Mesendoderm (in vitro differentiated cells): ENCODE measurements at regions not wholly inside any gene's neighbourhood (a gene's known extent, or its start where the extent isn't known, plus 50 kb on each side); places are given as distances from the start of the nearest gene placed in this dataset.

Source experiments
- DNase-seq: peaks from one replicate; pipeline ENCODE4 v3.0.0; 2013
- H2AK5ac ChIP-seq: 2 replicates; pipeline ENCODE4 v1.6.1; 2013; ENCODE audit warnings: low read length, inconsistent platforms
- H2BK120ac ChIP-seq: 2 replicates; pipeline ENCODE4 v1.6.1; 2013; ENCODE audit warnings: low read depth, mild to moderate bottlenecking, low read length, moderate library complexity, mixed read lengths
- H2BK15ac ChIP-seq: replicated peaks from 2 replicates; pipeline ENCODE4 v1.6.1; 2013; ENCODE audit warnings: low read depth, mild to moderate bottlenecking, moderate library complexity
- H2BK5ac ChIP-seq: 2 replicates; pipeline ENCODE4 v1.6.1; 2013; ENCODE audit warnings: low read length, inconsistent platforms
- H3K18ac ChIP-seq: 2 replicates; pipeline ENCODE4 v1.6.1; 2013; ENCODE audit warnings: mild to moderate bottlenecking, low read length, mixed read lengths
- H3K23ac ChIP-seq: one replicate; pipeline ENCODE4 v1.6.1; 2013; ENCODE audit warnings: low read length
- H3K27ac ChIP-seq: 2 replicates; pipeline ENCODE4 v1.5.1; 2013; ENCODE audit warnings: low read depth, mild to moderate bottlenecking, inconsistent platforms, low read length, moderate library complexity
- H3K27me3 ChIP-seq: 2 replicates; pipeline ENCODE4 v1.6.1; 2013; ENCODE audit warnings: low read length, control low read depth, mild to moderate bottlenecking, inconsistent platforms; ENCODE audit not compliant: insufficient read depth, poor library complexity
- H3K36me3 ChIP-seq: 2 replicates; pipeline ENCODE4 v1.6.1; 2013; ENCODE audit warnings: low read length, inconsistent platforms; ENCODE audit not compliant: control insufficient read depth, insufficient read depth
- H3K4ac ChIP-seq: one replicate; pipeline ENCODE4 v1.6.1; 2013; ENCODE audit warnings: low read depth, mild to moderate bottlenecking, low read length, moderate library complexity
- H3K4me1 ChIP-seq: 2 replicates; pipeline ENCODE4 v1.6.1; 2013; ENCODE audit warnings: low read depth, low read length, inconsistent platforms; ENCODE audit not compliant: control insufficient read depth
- H3K4me2 ChIP-seq: 2 replicates; pipeline ENCODE4 v1.6.1; 2013; ENCODE audit warnings: low read length
- H3K4me3 ChIP-seq: 2 replicates; pipeline ENCODE4 v1.5.1; 2013; ENCODE audit warnings: mild to moderate bottlenecking, low read length
- H3K56ac ChIP-seq: one replicate; pipeline ENCODE4 v1.6.1; 2013; ENCODE audit warnings: low read length
- H3K79me1 ChIP-seq: 2 replicates; pipeline ENCODE4 v1.6.1; 2013; ENCODE audit warnings: low read length, inconsistent platforms
- H3K79me2 ChIP-seq: 2 replicates; pipeline ENCODE4 v1.6.1; 2013; ENCODE audit warnings: mild to moderate bottlenecking, low read length; ENCODE audit not compliant: control insufficient read depth, insufficient read depth
- H3K9ac ChIP-seq: 2 replicates; pipeline ENCODE4 v1.6.1; 2013; ENCODE audit warnings: low read length, inconsistent platforms
- H4K5ac ChIP-seq: one replicate; pipeline ENCODE4 v1.6.1; 2013; ENCODE audit warnings: low read length
- H4K8ac ChIP-seq: one replicate; pipeline ENCODE4 v1.6.1; 2013; ENCODE audit warnings: low read depth, mild to moderate bottlenecking, control low read depth, low read length, moderate library complexity
- WGBS: extraction: QIAGEN DNeasy Blood & Tissue Kit; methylation state at CpG from one replicate; pipeline ENCODE4 v1.1.7; 2013; ENCODE audit warnings: low lambda C conversion rate, missing lambda C conversion rate; ENCODE audit not compliant: insufficient coverage; ENCODE audit errors: extremely low coverage; 5-methylcytosine and 5-hydroxymethylcytosine counted together

GRCh38 chr4:11908712-11909111 is 480.0 kb upstream of the HS3ST1 start:
- no peak overlapping the region for H3K4ac ChIP-seq
- H3K4me2 ChIP-seq = no peak overlapping the region
- H3K79me1 ChIP-seq = no peaks in the 10 kb centered on the region
- WGBS = no CpG with 5 or more reads among the region's 4 CpGs
- H3K4me1 ChIP-seq = no peaks in the 10 kb centered on the region
- peak overlapping the region; percentile 14 for H2BK120ac ChIP-seq
- H2BK5ac ChIP-seq = no peak overlapping the region
- H3K27ac ChIP-seq = no peak overlapping the region
- no peak overlapping the region for H3K9ac ChIP-seq
- no peak overlapping the region for H2BK15ac ChIP-seq
- H3K23ac ChIP-seq = no peak overlapping the region
- H3K36me3 ChIP-seq = no peaks in the 10 kb centered on the region
- peak overlapping the region; percentile 14 for H3K18ac ChIP-seq
- no peak overlapping the region for H4K5ac ChIP-seq
- H3K27me3 ChIP-seq = no peaks in the 10 kb centered on the region
- H4K8ac ChIP-seq = no peak overlapping the region
- H3K4me3 ChIP-seq = no peak overlapping the region
- no peak for DNase-seq
- no peak overlapping the region for H2AK5ac ChIP-seq
- no peak overlapping the region for H3K56ac ChIP-seq
- H3K79me2 ChIP-seq = no peaks in the 10 kb centered on the region

- Histone ChIP-seq H3K4ac (no peak overlapping the region), H3K27me3 (no peaks in the 10 kb centered on the region), H2BK120ac (no peak overlapping the region), H2BK5ac (no peak overlapping the region), H4K5ac (no peak overlapping the region), H3K4me3 (no peak overlapping the region), H3K56ac (no peak overlapping the region), H2BK15ac (no peak overlapping the region), H3K79me2 (no peaks in the 10 kb centered on the region), H3K27ac (no peak overlapping the region), H3K4me1 (no peaks in the 10 kb centered on the region), H3K23ac (no peak overlapping the region), H3K9ac (no peak overlapping the region), H3K36me3 (no peaks in the 10 kb centered on the region), H4K8ac (no peak overlapping the region), H3K4me2 (no peak overlapping the region), H3K18ac (no peak overlapping the region), H2AK5ac (no peak overlapping the region), H3K79me1 (no peaks in the 10 kb centered on the region)
- peak; percentile 3 for DNase-seq
- no CpG with 5 or more reads among the region's 3 CpGs for WGBS
Observed at GRCh38 chr4:11908205-11908604, 479.5 kb upstream of the HS3ST1 start.

- no peak overlapping the region for H3K18ac ChIP-seq
- H2BK120ac ChIP-seq = no peak overlapping the region
- no peaks in the 10 kb centered on the region for H3K79me1 ChIP-seq
- no peaks in the 10 kb centered on the region for H3K79me2 ChIP-seq
- H3K23ac ChIP-seq = no peak overlapping the region
- no peaks in the 10 kb centered on the region for H3K36me3 ChIP-seq
- H4K8ac ChIP-seq = no peak overlapping the region
- H2BK15ac ChIP-seq = no peak overlapping the region
- H3K9ac ChIP-seq = no peak overlapping the region
- H3K4me3 ChIP-seq = no peak overlapping the region
- H3K27ac ChIP-seq = no peak overlapping the region
- H3K56ac ChIP-seq = no peak overlapping the region
- WGBS = no CpG with 5 or more reads among the region's 9 CpGs
- no peak overlapping the region for H3K4ac ChIP-seq
- H3K4me2 ChIP-seq = no peak overlapping the region
- H2BK5ac ChIP-seq = no peak overlapping the region
- H2AK5ac ChIP-seq = no peak overlapping the region
- H4K5ac ChIP-seq = no peak overlapping the region
- DNase-seq = no peak
- no peaks in the 10 kb centered on the region for H3K4me1 ChIP-seq
- no peaks in the 10 kb centered on the region for H3K27me3 ChIP-seq
Observed at GRCh38 chr4:11904846-11905739, 476.4 kb upstream of the HS3ST1 start.

- no peaks in the 10 kb centered on the region for H3K79me1 ChIP-seq
- no peak overlapping the region for H2BK5ac ChIP-seq
- H2BK15ac ChIP-seq = no peak overlapping the region
- H3K23ac ChIP-seq = no peak overlapping the region
- no peak overlapping the region for H3K4ac ChIP-seq
- no peak overlapping the region for H2AK5ac ChIP-seq
- H3K4me2 ChIP-seq = no peak overlapping the region
- no peaks in the 10 kb centered on the region for H3K4me1 ChIP-seq
- no peak overlapping the region for H2BK120ac ChIP-seq
- no peaks in the 10 kb centered on the region for H3K36me3 ChIP-seq
- no peak overlapping the region for H4K8ac ChIP-seq
- H3K56ac ChIP-seq = no peak overlapping the region
- H3K79me2 ChIP-seq = no peaks in the 10 kb centered on the region
- WGBS = no CpG with 5 or more reads among the region's 2 CpGs
- H3K4me3 ChIP-seq = no peak overlapping the region
- no peak overlapping the region for H3K27ac ChIP-seq
- H3K27me3 ChIP-seq = no peaks in the 10 kb centered on the region
- no peak for DNase-seq
- no peak overlapping the region for H4K5ac ChIP-seq
- no peak overlapping the region for H3K9ac ChIP-seq
- H3K18ac ChIP-seq = no peak overlapping the region
Observed at GRCh38 chr4:11904117-11904535, 475.4 kb upstream of the HS3ST1 start.

GRCh38 chr4:11901089-11901488 is 472.4 kb upstream of the HS3ST1 start:
- Histone ChIP-seq H3K4ac (no peak overlapping the region), H3K56ac (no peak overlapping the region), H3K4me1 (no peaks in the 10 kb centered on the region), H3K36me3 (no peaks in the 10 kb centered on the region), H2AK5ac (no peak overlapping the region), H3K79me1 (no peaks in the 10 kb centered on the region), H2BK5ac (no peak overlapping the region), H3K79me2 (no peaks in the 10 kb centered on the region), H3K18ac (no peak overlapping the region), H4K8ac (no peak overlapping the region), H3K9ac (no peak overlapping the region), H3K4me2 (no peak overlapping the region), H2BK120ac (no peak overlapping the region), H3K27me3 (no peaks in the 10 kb centered on the region), H3K27ac (no peak overlapping the region), H4K5ac (no peak overlapping the region), H3K4me3 (no peak overlapping the region), H2BK15ac (no peak overlapping the region), H3K23ac (no peak overlapping the region)
- DNase-seq = no peak
- no CpG with 5 or more reads among the region's 1 CpG for WGBS

GRCh38 chr4:11900359-11900758 is 471.7 kb upstream of the HS3ST1 start:
- no peak overlapping the region for H2AK5ac ChIP-seq
- no peak overlapping the region for H2BK120ac ChIP-seq
- no peak overlapping the region for H3K18ac ChIP-seq
- H2BK5ac ChIP-seq = no peak overlapping the region
- WGBS = no CpG with 5 or more reads among the region's 1 CpG
- no peaks in the 10 kb centered on the region for H3K79me2 ChIP-seq
- H3K27me3 ChIP-seq = no peaks in the 10 kb centered on the region
- no peak overlapping the region for H2BK15ac ChIP-seq
- H3K56ac ChIP-seq = no peak overlapping the region
- H4K5ac ChIP-seq = no peak overlapping the region
- no peak overlapping the region for H3K23ac ChIP-seq
- H3K4me1 ChIP-seq = no peaks in the 10 kb centered on the region
- no peaks in the 10 kb centered on the region for H3K79me1 ChIP-seq
- H3K4me2 ChIP-seq = no peak overlapping the region
- no peak overlapping the region for H3K27ac ChIP-seq
- H3K4me3 ChIP-seq = no peak overlapping the region
- no peak overlapping the region for H4K8ac ChIP-seq
- H3K9ac ChIP-seq = no peak overlapping the region
- H3K4ac ChIP-seq = no peak overlapping the region
- H3K36me3 ChIP-seq = no peaks in the 10 kb centered on the region
- no peak for DNase-seq
